Tibial artery (tissue), 4 donors: ENCODE measurements at regions not wholly inside any gene's neighbourhood (a gene's known extent, or its start where the extent isn't known, plus 50 kb on each side); places are given as distances from the start of the nearest gene placed in this dataset.

Experiments used
- DNase-seq, 2 donors: peaks; one replicate each; pipeline ENCODE4 v3.0.0-alpha.2; 2019
- H3K27ac ChIP-seq, 2 donors: fragments of 200-600 bp; sonication (generic) in 1 of 2; 1 replicate in 1 of 2; 2 replicates in 1 of 2; pipeline ENCODE4 v1.5.1; 2018 to 2019; ENCODE audit warnings: mild to moderate bottlenecking in 1 of 2
- H3K27me3 ChIP-seq, 2 donors: fragments of 200-600 bp; sonication (generic) in 1 of 2; one replicate each; pipeline versions ENCODE4 v1.5.1 to v1.6.0; 2016 to 2019
- H3K36me3 ChIP-seq, 3 donors: fragments of 200-600 bp; sonication (generic) in 2 of 3; one replicate each; pipeline ENCODE4 v1.5.1; 2016 to 2019; ENCODE audit warnings: mild to moderate bottlenecking in 2 of 3
- H3K4me1 ChIP-seq, 4 donors: fragments of 200-600 bp; sonication (generic) in 2 of 4; 1 replicate in 3 of 4; 2 replicates in 1 of 4; pipeline ENCODE4 v1.5.1; 2016 to 2019
- H3K4me3 ChIP-seq, 2 donors: fragments of 200-600 bp; sonication (generic) in 1 of 2; 1 replicate in 1 of 2; 2 replicates in 1 of 2; pipeline ENCODE4 v1.5.1; 2018 to 2019; ENCODE audit warnings: mild to moderate bottlenecking in 2 of 2
- H3K9me3 ChIP-seq, 3 donors: fragments of 200-600 bp; sonication (generic) in 1 of 3; one replicate each; pipeline ENCODE4 v1.5.1; 2016 to 2019
- intact Hi-C: fragments of 100-400 bp; cut with DNase I; formaldehyde crosslinking; loops from one replicate; pipeline ENCODE4 v1.15.0; 2023; ENCODE audit warnings: low total_unique reads
- TF ChIP-seq, protein P1 (sequence below), 2 experiments: fragments of 200-600 bp in 1 of 2; fragments of 450-650 bp in 1 of 2; IDR thresholded peaks; one replicate each; pipeline ENCODE4 v1.5.1; 2017 to 2019; ENCODE audit warnings: antibody characterized with exemption in 2 of 2, mild to moderate bottlenecking in 1 of 2, moderate library complexity in 1 of 2

GRCh38 chr13:21996049-21996448 is 325.2 kb downstream of the FGF9 start:
- Histone ChIP-seq H3K27me3 (peaks cover 0 to 2% of the 10 kb centered on the region in 2 donors), H3K27ac (no peak overlapping the region), H3K9me3 (no peaks in the 10 kb centered on the region), H3K4me1 (no peaks in the 10 kb centered on the region), H3K36me3 (no peaks in the 10 kb centered on the region), H3K4me3 (no peak overlapping the region)
- no peak for DNase-seq
- intact Hi-C loops: no loop called here
- TF ChIP-seq, protein P1, sequence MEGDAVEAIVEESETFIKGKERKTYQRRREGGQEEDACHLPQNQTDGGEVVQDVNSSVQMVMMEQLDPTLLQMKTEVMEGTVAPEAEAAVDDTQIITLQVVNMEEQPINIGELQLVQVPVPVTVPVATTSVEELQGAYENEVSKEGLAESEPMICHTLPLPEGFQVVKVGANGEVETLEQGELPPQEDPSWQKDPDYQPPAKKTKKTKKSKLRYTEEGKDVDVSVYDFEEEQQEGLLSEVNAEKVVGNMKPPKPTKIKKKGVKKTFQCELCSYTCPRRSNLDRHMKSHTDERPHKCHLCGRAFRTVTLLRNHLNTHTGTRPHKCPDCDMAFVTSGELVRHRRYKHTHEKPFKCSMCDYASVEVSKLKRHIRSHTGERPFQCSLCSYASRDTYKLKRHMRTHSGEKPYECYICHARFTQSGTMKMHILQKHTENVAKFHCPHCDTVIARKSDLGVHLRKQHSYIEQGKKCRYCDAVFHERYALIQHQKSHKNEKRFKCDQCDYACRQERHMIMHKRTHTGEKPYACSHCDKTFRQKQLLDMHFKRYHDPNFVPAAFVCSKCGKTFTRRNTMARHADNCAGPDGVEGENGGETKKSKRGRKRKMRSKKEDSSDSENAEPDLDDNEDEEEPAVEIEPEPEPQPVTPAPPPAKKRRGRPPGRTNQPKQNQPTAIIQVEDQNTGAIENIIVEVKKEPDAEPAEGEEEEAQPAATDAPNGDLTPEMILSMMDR (IDR thresholded peaks at IDR 0.05): no peak

GRCh38 chr13:21997726-21998125 is 326.9 kb downstream of the FGF9 start:
- no peak overlapping the region for H3K4me3 ChIP-seq
- no peak for DNase-seq
- TF ChIP-seq, protein P1 (IDR thresholded peaks at IDR 0.05): no peak
- intact Hi-C loops: no loop called here
- no peaks in the 10 kb centered on the region for H3K9me3 ChIP-seq
- peaks cover 0 to 2% of the 10 kb centered on the region in 2 donors for H3K27me3 ChIP-seq
- H3K27ac ChIP-seq: no peak overlapping the region
- H3K4me1 ChIP-seq: no peaks in the 10 kb centered on the region
- no peaks in the 10 kb centered on the region for H3K36me3 ChIP-seq

DNA sequence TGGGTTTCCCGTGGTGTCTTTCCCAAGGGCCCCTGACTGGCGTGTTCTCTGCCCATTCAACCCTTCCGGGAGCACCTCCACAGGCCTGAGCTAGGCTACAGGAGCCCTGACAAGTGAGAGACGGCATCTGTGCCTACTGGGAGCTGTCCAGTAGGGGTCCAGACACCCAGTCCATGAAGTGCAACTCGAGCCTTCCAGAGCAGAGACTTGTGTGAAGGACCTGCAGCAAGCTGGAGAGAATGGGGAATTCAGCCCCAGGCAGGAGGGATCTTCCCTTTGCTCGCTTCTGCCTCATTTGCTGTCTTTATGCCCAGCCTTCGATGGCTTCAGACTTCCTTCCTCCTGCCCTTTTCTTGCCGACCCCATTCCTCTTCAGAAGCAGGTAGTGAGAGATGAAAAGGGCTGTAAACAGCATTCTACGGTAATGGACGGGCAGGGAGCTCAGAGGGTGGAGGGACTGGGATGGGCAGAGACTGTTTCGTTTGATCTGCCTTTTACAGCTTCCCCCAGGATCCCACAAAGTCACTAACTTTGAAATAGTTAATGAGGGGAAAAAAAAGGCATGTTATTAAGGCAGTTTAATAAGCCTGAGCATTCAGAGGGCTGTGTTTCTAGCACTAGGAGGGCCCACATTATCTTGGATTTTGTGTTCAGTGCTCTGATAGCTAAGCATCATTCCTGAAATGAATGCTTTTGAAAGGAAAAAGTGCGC is 327.6 kb downstream of the FGF9 start:
- no peak for DNase-seq
- no peak overlapping the region for H3K4me3 ChIP-seq
- no peak overlapping the region for H3K27ac ChIP-seq
- intact Hi-C loops: no loop called here
- H3K4me1 ChIP-seq: no peaks in the 10 kb centered on the region
- H3K36me3 ChIP-seq: no peaks in the 10 kb centered on the region
- H3K9me3 ChIP-seq: no peaks in the 10 kb centered on the region
- H3K27me3 ChIP-seq: peaks cover 0 to 2% of the 10 kb centered on the region in 2 donors
- TF ChIP-seq, protein P1 (IDR thresholded peaks at IDR 0.05): no peak

DNA sequence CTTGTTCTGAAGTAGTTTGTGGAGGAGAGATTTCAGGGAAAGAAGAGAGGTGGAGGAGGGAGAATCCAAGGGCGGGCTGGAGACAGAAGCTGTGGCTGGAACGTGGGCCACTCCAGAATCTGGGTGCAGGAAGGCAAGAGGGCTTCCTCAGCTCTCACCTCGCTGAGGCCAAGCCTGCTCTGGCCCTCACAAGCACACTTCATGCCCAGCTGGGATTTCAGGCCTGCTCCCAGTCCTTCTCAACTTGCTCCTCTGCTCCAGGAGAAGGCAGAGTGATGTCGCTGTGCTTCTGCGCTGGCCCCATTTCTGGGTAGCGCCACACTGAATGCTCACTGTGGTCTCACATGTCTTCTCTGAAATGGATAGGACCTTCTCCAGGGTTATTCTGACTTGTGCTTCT is 328.8 kb downstream of the FGF9 start:
- no peaks in the 10 kb centered on the region for H3K36me3 ChIP-seq
- no peaks in the 10 kb centered on the region for H3K9me3 ChIP-seq
- no peak for DNase-seq
- intact Hi-C loops: no loop called here
- no peak overlapping the region for H3K27ac ChIP-seq
- no peak overlapping the region for H3K4me3 ChIP-seq
- TF ChIP-seq, protein P1 (IDR thresholded peaks at IDR 0.05): no peak
- no peaks in the 10 kb centered on the region for H3K4me1 ChIP-seq
- peaks cover 0 to 2% of the 10 kb centered on the region in 2 donors for H3K27me3 ChIP-seq

DNA sequence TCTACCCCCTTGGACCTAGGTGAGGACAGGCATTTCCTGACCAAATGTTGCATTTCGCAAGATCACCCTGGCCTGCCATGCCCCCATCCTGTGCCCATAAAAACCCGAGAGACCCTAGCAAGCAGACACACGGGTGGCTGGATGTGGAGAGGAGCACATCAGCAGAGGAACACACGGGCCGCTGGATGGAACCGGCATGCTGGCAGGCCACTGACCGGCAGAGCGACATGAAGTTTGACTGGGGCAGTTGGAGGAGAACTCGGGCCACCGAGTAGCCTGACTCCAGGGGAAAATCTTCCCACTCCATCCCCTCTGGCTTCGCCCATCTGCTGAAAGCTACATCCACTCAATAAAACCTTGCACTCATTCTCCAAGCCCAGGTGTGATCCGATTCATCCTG is 329.3 kb downstream of the FGF9 start:
- H3K27ac ChIP-seq: no peak overlapping the region
- DNase-seq: no peak
- H3K4me3 ChIP-seq: no peak overlapping the region
- no peaks in the 10 kb centered on the region for H3K36me3 ChIP-seq
- intact Hi-C loops: no loop called here
- H3K4me1 ChIP-seq: no peaks in the 10 kb centered on the region
- no peaks in the 10 kb centered on the region for H3K9me3 ChIP-seq
- TF ChIP-seq, protein P1 (IDR thresholded peaks at IDR 0.05): no peak
- H3K27me3 ChIP-seq: peaks cover 0 to 2% of the 10 kb centered on the region in 2 donors
